ENCODE measurements at regions not wholly inside any gene's neighbourhood (a gene's known extent, or its start where the extent isn't known, plus 50 kb on each side); places are given as distances from the start of the nearest gene placed in this dataset.
"Not testable (repeated sequence)": the region's sequence is repeated elsewhere in the genome, so short reads cannot be mapped to it uniquely, and the experiment has no call there.

GRCh38 chrX:46366381-46367207, 178.6 kb downstream of the ZNF674 start:
- DNase-seq: no peak

DNA sequence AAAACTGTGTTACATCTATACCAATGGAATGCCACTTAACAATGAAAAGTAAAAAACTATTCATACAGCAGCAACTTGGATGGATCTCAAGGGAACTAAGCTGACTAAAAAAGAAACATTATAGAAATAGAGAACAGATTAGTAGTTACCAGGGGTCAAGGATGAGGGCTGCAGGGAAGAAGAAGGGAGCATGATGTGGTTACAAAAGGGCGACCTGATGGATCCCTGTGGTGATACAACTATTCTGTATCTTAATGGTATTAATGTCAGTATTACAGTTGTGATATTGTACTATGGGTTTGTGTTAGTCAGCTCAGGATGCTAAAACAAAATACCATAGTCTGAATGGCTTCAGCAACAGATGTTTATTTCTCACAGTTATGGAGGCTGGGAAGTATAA, 190.7 kb downstream of the ZNF674 start:
- DNase-seq: no peak

DNA sequence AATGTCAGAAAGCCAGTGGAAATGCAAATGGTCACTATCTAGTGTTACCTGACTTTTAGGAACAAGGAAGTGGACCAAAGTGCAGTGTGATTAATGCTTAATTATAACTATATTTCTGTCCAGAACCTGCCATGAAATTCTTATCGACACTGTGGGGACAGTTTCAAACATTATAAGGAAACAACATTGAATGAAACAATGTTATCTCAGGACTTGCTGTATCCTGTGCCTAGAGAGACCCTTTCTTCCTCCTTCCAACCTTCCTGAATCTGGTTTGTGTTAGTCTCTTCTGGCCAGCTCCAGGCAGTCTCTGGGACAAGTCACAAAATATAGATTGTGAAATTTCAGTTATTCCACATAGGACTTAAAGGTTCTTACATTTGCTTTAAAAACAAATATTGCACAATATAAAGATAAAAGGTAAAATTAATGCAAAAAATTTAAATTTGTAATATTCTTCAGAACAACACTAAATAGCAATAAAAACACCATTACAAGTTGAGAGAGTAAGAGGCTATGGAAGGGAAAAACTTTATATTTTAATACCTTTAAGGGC, 203.4 kb downstream of the ZNF674 start:
- DNase-seq: no peak

GRCh38 chrX:46340696-46341095, 204.5 kb downstream of the ZNF674 start:
- no peak for DNase-seq

GRCh38 chrX:46333550-46333949, 211.7 kb downstream of the ZNF674 start:
- DNase-seq: no peak

GRCh38 chrX:46330981-46331380, 214.2 kb downstream of the ZNF674 start:
- DNase-seq: no peak

GRCh38 chrX:46330513-46330912, 214.7 kb downstream of the ZNF674 start:
- DNase-seq: no peak

DNA sequence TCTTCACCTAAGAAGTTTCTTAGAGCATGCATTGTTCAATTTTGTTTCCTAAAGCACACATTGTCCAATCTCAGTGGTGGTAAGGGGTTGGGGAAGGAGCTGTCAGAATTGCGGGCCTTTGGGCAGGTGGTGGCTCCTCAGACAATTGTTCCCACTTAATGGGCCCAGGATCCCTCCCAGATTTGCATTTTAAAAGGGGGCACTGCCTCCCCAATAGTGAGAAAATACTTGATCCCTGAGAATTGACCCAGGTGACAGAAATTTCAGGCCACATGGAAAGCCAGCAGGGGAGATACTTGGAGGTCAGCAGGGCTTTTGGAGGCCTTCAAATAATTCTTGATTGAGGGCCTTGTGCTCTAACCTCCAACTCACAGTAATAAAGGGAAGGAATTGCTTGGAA, 217.1 kb downstream of the ZNF674 start:
- DNase-seq: no peak

- no peak for DNase-seq
These were observed 217.6 kb downstream of the ZNF674 start for GRCh38 chrX:46327566-46328115.

DNA sequence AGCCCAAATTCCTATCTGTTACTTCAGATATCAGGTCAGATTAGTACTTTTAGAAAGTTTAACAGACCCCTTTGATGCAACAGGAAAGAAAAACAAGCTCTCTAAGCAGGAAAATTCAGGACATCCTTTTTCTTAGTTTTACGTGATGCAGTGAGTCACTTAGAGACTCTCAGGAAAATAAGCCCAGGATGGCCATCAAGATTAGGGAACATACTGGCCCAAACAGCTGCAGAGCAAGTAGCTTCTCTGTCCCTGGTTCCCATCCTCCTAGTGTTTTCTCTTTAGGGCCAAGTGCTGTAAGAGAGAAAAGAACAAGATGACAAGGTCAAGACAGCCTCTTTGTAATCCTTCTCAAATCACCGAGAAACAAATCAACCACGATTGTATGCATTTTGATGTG, 219.1 kb downstream of the ZNF674 start:
- DNase-seq: no peak

GRCh38 chrX:46325312-46325877, 219.8 kb downstream of the ZNF674 start:
- DNase-seq: peak; percentile 50 to 65

GRCh38 chrX:46324166-46324565, 221.1 kb downstream of the ZNF674 start:
- DNase-seq: no peak

DNA sequence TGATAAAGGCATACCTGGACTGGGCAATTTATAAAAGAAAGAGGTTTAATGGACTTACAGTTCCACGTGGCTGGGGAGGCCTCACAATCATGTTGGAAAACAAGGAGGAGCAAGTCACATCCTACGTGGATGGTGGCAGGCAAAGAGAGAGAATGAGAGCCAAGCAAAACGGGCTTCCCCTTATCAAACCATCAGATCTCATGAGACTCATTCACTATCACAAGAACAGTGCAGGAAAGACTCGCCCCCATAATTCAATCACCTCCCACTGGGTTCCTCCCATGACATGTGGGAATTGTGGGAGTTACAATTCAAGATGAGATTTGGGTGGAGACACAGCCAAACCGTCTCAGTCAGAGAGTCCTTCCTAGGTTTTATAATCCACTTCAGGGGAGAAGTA, 222.3 kb downstream of the ZNF674 start:
- not testable (repeated sequence) for DNase-seq

GRCh38 chrX:46321676-46322075, 223.5 kb downstream of the ZNF674 start:
- no peak for DNase-seq

DNA sequence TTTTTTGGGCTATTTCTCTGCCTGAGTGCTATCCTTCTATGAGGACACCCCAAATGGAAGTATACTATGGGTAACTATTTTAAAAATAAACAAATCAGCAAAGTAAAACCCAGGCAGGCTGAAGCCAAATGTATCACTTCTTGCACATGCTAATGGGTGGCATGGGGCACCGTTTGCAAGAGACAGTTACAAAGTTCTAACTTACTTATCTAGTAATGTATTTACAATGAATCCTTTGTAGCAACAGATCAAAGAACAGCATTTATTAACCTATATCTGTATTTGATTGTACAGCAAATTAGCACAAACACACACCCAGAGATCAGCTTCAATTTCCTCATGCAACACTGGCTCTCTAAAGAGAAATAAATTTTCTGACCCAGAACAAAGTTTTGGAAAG, 225.5 kb downstream of the ZNF674 start:
- DNase-seq: no peak

DNA sequence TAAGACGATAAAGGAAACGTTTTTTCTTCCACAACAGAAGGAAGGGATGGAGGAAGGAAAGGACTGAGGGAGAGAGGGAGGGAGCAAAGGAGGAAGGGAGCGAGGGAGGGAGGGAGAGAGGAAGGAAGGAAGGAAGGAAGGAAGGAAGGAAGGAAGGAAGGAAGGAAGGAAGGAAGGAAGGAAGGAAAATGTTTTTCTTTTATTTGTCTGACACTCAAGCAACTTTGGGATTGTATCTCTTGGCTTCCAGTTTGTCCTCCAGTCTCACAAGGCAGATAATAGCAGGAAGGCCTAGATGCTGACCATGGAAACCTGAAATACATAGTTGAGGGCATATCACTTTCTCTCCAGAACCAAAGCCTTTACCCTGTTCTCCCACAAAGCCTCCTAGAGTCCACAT, 226.7 kb downstream of the ZNF674 start:
- DNase-seq: no peak

GRCh38 chrX:46317163-46317562, 228.1 kb downstream of the ZNF674 start:
- DNase-seq: no peak

GRCh38 chrX:46311581-46312120, 233.6 kb downstream of the ZNF674 start:
- DNase-seq: no peak

- DNase-seq: no peak
These were observed 234.3 kb downstream of the ZNF674 start for GRCh38 chrX:46310815-46311497.

GRCh38 chrX:46308110-46308509, 237.1 kb downstream of the ZNF674 start:
- DNase-seq: no peak

DNA sequence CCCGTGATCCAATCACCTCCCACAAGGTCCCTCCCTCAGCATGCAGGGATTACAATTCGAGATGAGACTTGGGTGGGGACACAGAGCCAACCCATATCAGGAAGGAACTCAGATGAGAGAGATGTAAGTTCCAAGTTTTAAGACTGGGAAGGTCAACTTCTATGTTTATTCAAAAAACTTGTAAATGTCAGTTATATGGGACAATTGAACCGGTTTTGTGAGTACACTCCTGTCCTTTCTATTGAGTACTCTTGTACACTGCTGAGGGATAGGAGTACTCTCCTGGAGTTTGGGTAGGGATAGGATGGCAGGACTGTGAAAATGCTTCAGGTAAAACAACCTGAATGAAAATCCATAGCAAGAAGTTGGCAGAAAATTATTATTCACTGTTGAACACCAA, 239.1 kb downstream of the ZNF674 start:
- DNase-seq: no peak

- DNase-seq: no peak
These were observed 239.8 kb downstream of the ZNF674 start for GRCh38 chrX:46305431-46305830.

DNA sequence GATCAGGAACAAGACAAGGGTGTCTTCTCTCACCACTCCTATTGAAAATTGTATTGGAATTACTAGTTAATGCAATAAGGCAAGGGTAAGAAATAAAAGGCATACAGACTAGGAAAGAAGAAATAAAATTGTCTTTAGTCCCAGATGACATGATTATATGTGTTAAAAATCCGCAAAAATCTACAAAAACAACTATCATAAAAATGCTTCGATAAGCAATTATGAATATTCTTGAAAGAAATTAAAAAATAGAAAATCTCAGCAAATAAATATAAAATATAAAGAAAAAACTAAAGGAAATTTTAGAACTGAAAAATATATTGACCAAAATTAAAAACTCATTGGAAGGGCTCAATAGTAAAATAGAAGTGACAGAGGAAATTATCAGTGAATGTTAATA, 243.3 kb downstream of the ZNF674 start:
- no peak for DNase-seq

All from activated CD4-positive, alpha-beta T cell treated with anti-CD3 and anti-CD28 coated beads, Interleukin-2, amount 50 U/mL, for 48 hours (primary cell).